K562 (cell line): ENCODE measurements at regions not wholly inside any gene's neighbourhood (a gene's known extent, or its start where the extent isn't known, plus 50 kb on each side); places are given as distances from the start of the nearest gene placed in this dataset.

ENCODE experiments used
- ATAC-seq: fragments of 200-7000 bp; cut with Tn5 transposase; 3 replicates; pipeline ENCODE4 v1.9.1; 2020; ENCODE audit warnings: moderate library complexity
- BruUV-seq: library from RNA; stranded (reverse); fragments of 400-500 nt; replicated peaks from 2 replicates; lab custom pipeline; 2021; lab: Mats Ljungman, UMichigan
- CTCF ChIA-PET: fragments of 300-600 bp; formaldehyde crosslinking; extraction: SDS; loops from one replicate; lab custom pipeline; 2021; ENCODE audit warnings: low intra/inter-chr PET ratio; lab: Yijun Ruan, JAX
- POLR2A ChIA-PET: fragments of 300-600, 350-650 bp; sonication (Branson Sonifier 250); formaldehyde crosslinking; extraction: SDS; loops from one replicate; lab custom pipeline; 2021; ENCODE audit warnings: antibody characterized with exemption, inconsistent platforms; lab: Yijun Ruan, JAX
- DNase-seq, 4 experiments: peaks; one replicate each; pipeline versions ENCODE4 v3.0.0 to v3.0.0-alpha.2; 2011 to 2018; ENCODE audit warnings: low spot score in 3 of 4, mixed read lengths in 3 of 4; ENCODE audit errors: extremely low read depth in 1 of 4
- FAIRE-seq: peaks from 2 replicates; lab custom pipeline; 2011; peaks lifted over from hg19 to GRCh38; lab: Jason Lieb, UNC
- H2AFZ ChIP-seq: 2 replicates; pipeline ENCODE4 v1.6.0; 2011; ENCODE audit warnings: low read depth, low read length, control low read depth, inconsistent platforms
- H3K27ac ChIP-seq: fragments of 200-600 bp; 3 replicates; pipeline ENCODE4 v1.8.0; 2011; ENCODE audit warnings: low read depth, mild to moderate bottlenecking, control low read depth, inconsistent platforms, low read length, moderate library complexity, mixed read lengths; ENCODE audit errors: extremely low read depth
- H3K27me3 ChIP-seq, 2 experiments: fragments of 300-600 bp in 1 of 2; 2 replicates in 1 of 2; 3 replicates in 1 of 2; pipeline versions ENCODE4 v1.6.0 to v1.8.0; 2011; ENCODE audit warnings: inconsistent platforms in 2 of 2, low read length in 2 of 2, mild to moderate bottlenecking in 1 of 2, mixed read lengths in 1 of 2, moderate library complexity in 1 of 2; ENCODE audit not compliant: control insufficient read depth in 2 of 2, insufficient read depth in 2 of 2
- H3K36me3 ChIP-seq: fragments of 300-600 bp; 3 replicates; pipeline ENCODE4 v1.8.0; 2011; ENCODE audit warnings: mild to moderate bottlenecking, low read length, inconsistent platforms; ENCODE audit not compliant: control insufficient read depth, insufficient read depth
- H3K4me1 ChIP-seq, 2 experiments: fragments of 200-600 bp in 1 of 2; replicated peaks in 1 of 2; 2 replicates in 1 of 2; 3 replicates in 1 of 2; pipeline versions ENCODE4 v1.5.1 to v1.8.0; 2011; ENCODE audit warnings: inconsistent platforms in 2 of 2, low read length in 2 of 2, mild to moderate bottlenecking in 1 of 2, mixed read lengths in 1 of 2, moderate library complexity in 1 of 2; ENCODE audit not compliant: control insufficient read depth in 2 of 2, insufficient read depth in 2 of 2
- H3K4me2 ChIP-seq: 2 replicates; pipeline ENCODE4 v1.6.1; 2011; ENCODE audit warnings: low read length, control low read depth, inconsistent platforms, mixed read lengths; ENCODE audit not compliant: insufficient read depth
- H3K4me3 ChIP-seq: fragments of 200-600 bp; sonication (generic), shearing (Covaris generic); 2 replicates; pipeline ENCODE4 v1.5.1; 2016; ENCODE audit warnings: control low read depth, inconsistent platforms
- H3K79me2 ChIP-seq: fragments of 200-600 bp; 3 replicates; pipeline ENCODE4 v1.8.0; 2011; ENCODE audit warnings: low read length, inconsistent platforms; ENCODE audit not compliant: control insufficient read depth, insufficient read depth
- H3K9ac ChIP-seq, 2 experiments: 2 replicates each; pipeline versions ENCODE4 v1.6.0 to v1.6.1; 2011; ENCODE audit warnings: low read depth in 2 of 2, low read length in 2 of 2, control low read depth in 1 of 2, inconsistent platforms in 1 of 2, mild to moderate bottlenecking in 1 of 2, mixed read lengths in 1 of 2; ENCODE audit not compliant: insufficient read depth in 1 of 2
- H3K9me1 ChIP-seq: one replicate; pipeline ENCODE4 v1.6.0; 2011; ENCODE audit warnings: inconsistent platforms, mild to moderate bottlenecking, low read length, moderate library complexity; ENCODE audit not compliant: control insufficient read depth, insufficient read depth
- H3K9me3 ChIP-seq: replicated peaks from 2 replicates; pipeline ENCODE4 v1.5.1; 2011; ENCODE audit warnings: low read depth, low read length, inconsistent platforms; ENCODE audit not compliant: control insufficient read depth, insufficient read depth
- H4K20me1 ChIP-seq: replicated peaks from 2 replicates; pipeline ENCODE4 v1.6.1; 2011; ENCODE audit warnings: low read length, inconsistent platforms, mixed read lengths; ENCODE audit not compliant: control insufficient read depth, insufficient read depth
- BCOR ChIP-seq: fragments of 450-650 bp; IDR thresholded peaks from 2 replicates; pipeline ENCODE4 v1.6.1; 2016
- CBX1 ChIP-seq: sonication (generic); IDR thresholded peaks from 2 replicates; pipeline ENCODE4 v1.6.1; 2016; ENCODE audit warnings: antibody characterized with exemption, low read depth, mild to moderate bottlenecking
- E2F6 ChIP-seq, 2 experiments: IDR thresholded peaks; 2 replicates each; pipeline ENCODE4 v1.6.1; 2011; ENCODE audit warnings: borderline replicate concordance in 1 of 2, control low read depth in 1 of 2, low read depth in 1 of 2, low read length in 1 of 2, mild to moderate bottlenecking in 1 of 2, mixed read lengths in 1 of 2, moderate library complexity in 1 of 2; ENCODE audit not compliant: insufficient read depth in 1 of 2, insufficient read length in 1 of 2, poor library complexity in 1 of 2, severe bottlenecking in 1 of 2; ENCODE audit errors: extremely low read depth in 1 of 2
- GABPA ChIP-seq: fragments of 200-800 bp; sonication (Bioruptor generic); conservative IDR thresholded peaks from 2 replicates; pipeline ENCODE4 v1.6.1; 2016; ENCODE audit warnings: low read depth, missing genetic modification characterization, missing compliant biosample characterization
- HDAC2 ChIP-seq: fragments of 450-650 bp; IDR thresholded peaks from 2 replicates; pipeline ENCODE4 v1.6.1; 2016; ENCODE audit warnings: mild to moderate bottlenecking
- MCM7 ChIP-seq, 2 experiments: fragments of 450-650 bp; IDR thresholded peaks; 2 replicates each; pipeline ENCODE4 v1.6.1; 2016 to 2018
- MED1 ChIP-seq: sonication (generic); formaldehyde crosslinking; IDR thresholded peaks from 2 replicates; pipeline ENCODE4 v1.8.1; 2023; ENCODE audit warnings: missing genetic modification reagents, borderline replicate concordance
- OTX1 ChIP-seq: fragments of 450-650 bp; formaldehyde crosslinking; IDR thresholded peaks from 2 replicates; pipeline ENCODE4 v1.4.0; 2022; ENCODE audit warnings: mild to moderate bottlenecking
- PTBP1 ChIP-seq: fragments of 200-400 bp; formaldehyde crosslinking; IDR thresholded peaks from 2 replicates; pipeline ENCODE4 v1.6.1; 2017; ENCODE audit warnings: low read depth, low read length
- RBM34 ChIP-seq: fragments of 200-400 bp; formaldehyde crosslinking; IDR thresholded peaks from 2 replicates; pipeline ENCODE4 v1.6.1; 2018; ENCODE audit warnings: low read length, borderline replicate concordance; ENCODE audit not compliant: insufficient read depth
- SRSF1 ChIP-seq: fragments of 200-400 bp; formaldehyde crosslinking; IDR thresholded peaks from 2 replicates; pipeline ENCODE4 v1.6.1; 2017; ENCODE audit warnings: mild to moderate bottlenecking, low read depth, low read length, moderate library complexity
- XRCC4 ChIP-seq: IDR thresholded peaks from one replicate; pipeline ENCODE4 v1.6.1; 2011; ENCODE audit not compliant: insufficient read depth, insufficient read length; ENCODE audit errors: extremely low read depth
- ZNF280B ChIP-seq: fragments of 250-450 bp; sonication (Bioruptor Pico); IDR thresholded peaks from 2 replicates; pipeline ENCODE4 v1.5.1; 2021; ENCODE audit warnings: mild to moderate bottlenecking
- WGBS: fragments of 100-300 bp; shearing (Covaris generic); methylation state at CpG from one replicate; pipeline ENCODE4 v1.1.6; 2016; ENCODE audit warnings: low coverage, mixed read lengths; ENCODE audit not compliant: insufficient coverage; ENCODE audit errors: missing lambda C conversion rate; 5-methylcytosine and 5-hydroxymethylcytosine counted together
- in situ Hi-C: fragments of 300-500 bp; cut with MboI; formaldehyde crosslinking; loops from 4 replicates; pipeline ENCODE4 v1.15.0; 2018; ENCODE audit warnings: inconsistent platforms, mixed read lengths
- intact Hi-C: fragments of 100-400 bp; cut with micrococcal nuclease; formaldehyde crosslinking; loops from 2 replicates; pipeline ENCODE4 v1.14.2; 2022
- TF ChIP-seq, protein P1 (sequence below): fragments of 250-450 bp; sonication (Bioruptor Pico); IDR thresholded peaks from 2 replicates; pipeline ENCODE4 v1.5.0; 2022; ENCODE audit warnings: mild to moderate bottlenecking
- TF ChIP-seq, protein P2 (sequence below): fragments of 450-650 bp; IDR thresholded peaks from 2 replicates; pipeline ENCODE4 v1.6.1; 2016; ENCODE audit warnings: borderline replicate concordance
- TF ChIP-seq, protein P3 (sequence below), 2 experiments: fragments of 450-650 bp; IDR thresholded peaks; 2 replicates each; pipeline ENCODE4 v1.6.1; 2016

DNA sequence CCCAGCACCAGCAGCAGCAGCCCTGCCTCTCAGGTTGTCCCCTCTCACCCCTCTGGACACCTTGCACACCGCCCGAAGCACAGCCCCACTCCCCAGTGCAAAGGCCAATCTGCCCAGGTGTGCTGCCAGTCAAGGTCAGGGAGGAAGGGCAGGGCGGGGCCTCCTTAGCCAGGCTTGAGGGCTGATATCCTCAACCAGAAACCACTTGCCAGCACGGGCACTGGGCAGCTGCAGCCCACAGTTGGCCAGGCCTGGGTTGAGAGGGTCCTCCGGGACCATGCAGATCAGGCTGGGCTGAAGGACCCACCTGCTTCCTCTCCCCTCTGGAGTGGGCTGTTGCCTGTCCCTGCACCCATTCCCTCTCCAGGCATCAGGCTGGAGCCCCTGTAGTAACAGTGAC is 588.3 kb downstream of the NPHP4 start:
- Histone ChIP-seq H3K9ac (no peak overlapping the region), H3K4me3 (no peak overlapping the region), H3K4me2 (no peak overlapping the region), H3K36me3 (no peaks in the 10 kb centered on the region), H4K20me1 (no peaks in the 10 kb centered on the region), H3K9me3 (peaks cover 2% of the 10 kb centered on the region; the same call in 1 of the 2 replicates), H3K27me3 (no peaks in the 10 kb centered on the region), H3K27ac (no peak overlapping the region), H3K79me2 (no peaks in the 10 kb centered on the region), H3K4me1 (no peaks in the 10 kb centered on the region), H2AFZ (no peak overlapping the region), H3K9me1 (no peaks in the 10 kb centered on the region)
- no peak for ATAC-seq
- intact Hi-C loops (no loop called here), in situ Hi-C loops (no loop called here)
- 0% methylated on average over 4 of the region's 5 CpGs for WGBS
- CTCF ChIA-PET, result no interaction called here
- FAIRE-seq, result no peak
- TF ChIP-seq, protein P1, sequence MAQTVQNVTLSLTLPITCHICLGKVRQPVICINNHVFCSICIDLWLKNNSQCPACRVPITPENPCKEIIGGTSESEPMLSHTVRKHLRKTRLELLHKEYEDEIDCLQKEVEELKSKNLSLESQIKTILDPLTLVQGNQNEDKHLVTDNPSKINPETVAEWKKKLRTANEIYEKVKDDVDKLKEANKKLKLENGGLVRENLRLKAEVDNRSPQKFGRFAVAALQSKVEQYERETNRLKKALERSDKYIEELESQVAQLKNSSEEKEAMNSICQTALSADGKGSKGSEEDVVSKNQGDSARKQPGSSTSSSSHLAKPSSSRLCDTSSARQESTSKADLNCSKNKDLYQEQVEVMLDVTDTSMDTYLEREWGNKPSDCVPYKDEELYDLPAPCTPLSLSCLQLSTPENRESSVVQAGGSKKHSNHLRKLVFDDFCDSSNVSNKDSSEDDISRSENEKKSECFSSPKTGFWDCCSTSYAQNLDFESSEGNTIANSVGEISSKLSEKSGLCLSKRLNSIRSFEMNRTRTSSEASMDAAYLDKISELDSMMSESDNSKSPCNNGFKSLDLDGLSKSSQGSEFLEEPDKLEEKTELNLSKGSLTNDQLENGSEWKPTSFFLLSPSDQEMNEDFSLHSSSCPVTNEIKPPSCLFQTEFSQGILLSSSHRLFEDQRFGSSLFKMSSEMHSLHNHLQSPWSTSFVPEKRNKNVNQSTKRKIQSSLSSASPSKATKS (CRISPR knock-in tag), result no peak
- TF ChIP-seq, protein P2, sequence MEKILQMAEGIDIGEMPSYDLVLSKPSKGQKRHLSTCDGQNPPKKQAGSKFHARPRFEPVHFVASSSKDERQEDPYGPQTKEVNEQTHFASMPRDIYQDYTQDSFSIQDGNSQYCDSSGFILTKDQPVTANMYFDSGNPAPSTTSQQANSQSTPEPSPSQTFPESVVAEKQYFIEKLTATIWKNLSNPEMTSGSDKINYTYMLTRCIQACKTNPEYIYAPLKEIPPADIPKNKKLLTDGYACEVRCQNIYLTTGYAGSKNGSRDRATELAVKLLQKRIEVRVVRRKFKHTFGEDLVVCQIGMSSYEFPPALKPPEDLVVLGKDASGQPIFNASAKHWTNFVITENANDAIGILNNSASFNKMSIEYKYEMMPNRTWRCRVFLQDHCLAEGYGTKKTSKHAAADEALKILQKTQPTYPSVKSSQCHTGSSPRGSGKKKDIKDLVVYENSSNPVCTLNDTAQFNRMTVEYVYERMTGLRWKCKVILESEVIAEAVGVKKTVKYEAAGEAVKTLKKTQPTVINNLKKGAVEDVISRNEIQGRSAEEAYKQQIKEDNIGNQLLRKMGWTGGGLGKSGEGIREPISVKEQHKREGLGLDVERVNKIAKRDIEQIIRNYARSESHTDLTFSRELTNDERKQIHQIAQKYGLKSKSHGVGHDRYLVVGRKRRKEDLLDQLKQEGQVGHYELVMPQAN, result no peak
- no peak for TF ChIP-seq HDAC2
- TF ChIP-seq CBX1, result no peak
- TF ChIP-seq MED1 (CRISPR knock-in tag), result no peak
- TF ChIP-seq SRSF1, result no peak
- TF ChIP-seq, protein P3, sequence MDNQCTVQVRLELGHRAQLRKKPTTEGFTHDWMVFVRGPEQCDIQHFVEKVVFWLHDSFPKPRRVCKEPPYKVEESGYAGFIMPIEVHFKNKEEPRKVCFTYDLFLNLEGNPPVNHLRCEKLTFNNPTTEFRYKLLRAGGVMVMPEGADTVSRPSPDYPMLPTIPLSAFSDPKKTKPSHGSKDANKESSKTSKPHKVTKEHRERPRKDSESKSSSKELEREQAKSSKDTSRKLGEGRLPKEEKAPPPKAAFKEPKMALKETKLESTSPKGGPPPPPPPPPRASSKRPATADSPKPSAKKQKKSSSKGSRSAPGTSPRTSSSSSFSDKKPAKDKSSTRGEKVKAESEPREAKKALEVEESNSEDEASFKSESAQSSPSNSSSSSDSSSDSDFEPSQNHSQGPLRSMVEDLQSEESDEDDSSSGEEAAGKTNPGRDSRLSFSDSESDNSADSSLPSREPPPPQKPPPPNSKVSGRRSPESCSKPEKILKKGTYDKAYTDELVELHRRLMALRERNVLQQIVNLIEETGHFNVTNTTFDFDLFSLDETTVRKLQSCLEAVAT (IDR thresholded peaks at IDR 0.05), result no peak
- TF ChIP-seq RBM34, result no peak
- TF ChIP-seq OTX1, result no peak
- no peak for TF ChIP-seq MCM7 (IDR thresholded peaks at IDR 0.05)
- TF ChIP-seq GABPA (tag), result no peak
- TF ChIP-seq ZNF280B (CRISPR knock-in tag), result no peak
- TF ChIP-seq BCOR, result no peak
- no peak for TF ChIP-seq XRCC4
- TF ChIP-seq PTBP1, result no peak
- no peak for TF ChIP-seq E2F6 (IDR thresholded peaks at IDR 0.05; ENCODE audit: borderline replicate concordance in 1 of 2, extremely low read depth in 1 of 2, insufficient read depth in 1 of 2, insufficient read length in 1 of 2, low read depth in 1 of 2, low read length in 1 of 2, poor library complexity in 1 of 2, severe bottlenecking in 1 of 2)
- no peak for DNase-seq
- no TSS peak for BruUV-seq
- POLR2A ChIA-PET, result interaction anchor here (0.6 kb wide), 1 partner anchor 9 kb away, joined by 3 read pairs; no protein-coding TSS in a partner anchor
